Neural cell (in vitro differentiated cells): ENCODE measurements at regions not wholly inside any gene's neighbourhood (a gene's known extent, or its start where the extent isn't known, plus 50 kb on each side); places are given as distances from the start of the nearest gene placed in this dataset.

Experiments used
- CTCF ChIP-seq: fragments of 450-650 bp; IDR thresholded peaks from 2 replicates; pipeline ENCODE4 v1.5.1; 2014; ENCODE audit warnings: antibody characterized with exemption, mild to moderate bottlenecking, moderate library complexity; ENCODE audit not compliant: poor library complexity, severe bottlenecking
- EP300 ChIP-seq: fragments of 450-650 bp; conservative IDR thresholded peaks from 2 replicates; pipeline ENCODE4 v1.6.1; 2014; ENCODE audit warnings: antibody characterized with exemption, mild to moderate bottlenecking, moderate library complexity; ENCODE audit not compliant: poor library complexity, severe bottlenecking
- EZH2 ChIP-seq: fragments of 200-600, 300-800 bp; shearing (Covaris generic), sonication (generic); IDR thresholded peaks from 2 replicates; pipeline ENCODE4 v1.6.1; 2014; ENCODE audit warnings: antibody characterized with exemption, low read length, borderline replicate concordance, mild to moderate bottlenecking; ENCODE audit not compliant: insufficient read depth, poor library complexity, severe bottlenecking
- POLR2AphosphoS5 ChIP-seq: IDR thresholded peaks from 2 replicates; pipeline ENCODE4 v1.6.1; 2012
- RAD21 ChIP-seq: fragments of 450-650 bp; conservative IDR thresholded peaks from 2 replicates; pipeline ENCODE4 v1.6.1; 2014; ENCODE audit warnings: antibody characterized with exemption, mild to moderate bottlenecking, moderate library complexity
- REST ChIP-seq: IDR thresholded peaks from 2 replicates; pipeline ENCODE4 v1.6.1; 2012; ENCODE audit warnings: borderline replicate concordance
- TAF1 ChIP-seq: IDR thresholded peaks from 2 replicates; pipeline ENCODE4 v1.6.1; 2012; ENCODE audit warnings: low read depth

- TF ChIP-seq EZH2 (no peak), CTCF (no peak), RAD21 (no peak), POLR2AphosphoS5 (no peak), TAF1 (no peak), REST (no peak), EP300 (no peak)
These were observed 306.3 kb downstream of the ATP23 start for GRCh38 chr12:58247633-58248032.
